ENCODE measurements at regions not wholly inside any gene's neighbourhood (a gene's known extent, or its start where the extent isn't known, plus 50 kb on each side); places are given as distances from the start of the nearest gene placed in this dataset.

DNA sequence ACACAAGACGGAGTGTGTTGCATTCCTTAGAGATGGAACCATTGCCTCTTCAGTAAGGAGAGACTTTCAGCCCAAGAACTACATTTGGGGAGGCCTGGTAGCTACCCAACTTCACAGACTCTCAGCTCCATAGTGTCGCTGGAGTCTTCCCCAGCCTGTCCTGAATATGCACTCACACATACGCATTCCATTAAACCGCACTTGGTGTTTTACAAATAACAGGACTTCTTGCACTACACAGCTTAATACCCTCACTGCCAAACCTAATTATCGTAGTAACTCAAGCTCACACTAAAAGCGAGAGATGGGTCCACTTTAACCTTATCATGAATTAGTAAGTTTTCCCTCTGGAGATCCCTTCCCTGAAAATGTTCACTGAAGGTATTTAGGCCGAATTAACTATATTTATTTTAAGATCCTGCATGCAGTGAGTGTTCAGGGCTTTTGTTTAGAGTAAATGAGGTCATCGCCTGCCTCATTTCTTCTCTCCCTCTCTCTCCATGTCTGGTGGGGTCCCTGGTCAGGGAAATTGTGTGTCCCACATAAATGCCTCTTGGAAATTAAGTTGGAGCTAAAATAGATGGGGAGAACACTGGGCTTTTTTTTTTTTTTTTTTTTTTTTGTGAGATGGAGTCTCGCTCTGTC, 171.9 kb downstream of the FAM43A start:
- DNase-seq (ENCODE audit: low spot score) = no peak
- TF ChIP-seq, protein P1, sequence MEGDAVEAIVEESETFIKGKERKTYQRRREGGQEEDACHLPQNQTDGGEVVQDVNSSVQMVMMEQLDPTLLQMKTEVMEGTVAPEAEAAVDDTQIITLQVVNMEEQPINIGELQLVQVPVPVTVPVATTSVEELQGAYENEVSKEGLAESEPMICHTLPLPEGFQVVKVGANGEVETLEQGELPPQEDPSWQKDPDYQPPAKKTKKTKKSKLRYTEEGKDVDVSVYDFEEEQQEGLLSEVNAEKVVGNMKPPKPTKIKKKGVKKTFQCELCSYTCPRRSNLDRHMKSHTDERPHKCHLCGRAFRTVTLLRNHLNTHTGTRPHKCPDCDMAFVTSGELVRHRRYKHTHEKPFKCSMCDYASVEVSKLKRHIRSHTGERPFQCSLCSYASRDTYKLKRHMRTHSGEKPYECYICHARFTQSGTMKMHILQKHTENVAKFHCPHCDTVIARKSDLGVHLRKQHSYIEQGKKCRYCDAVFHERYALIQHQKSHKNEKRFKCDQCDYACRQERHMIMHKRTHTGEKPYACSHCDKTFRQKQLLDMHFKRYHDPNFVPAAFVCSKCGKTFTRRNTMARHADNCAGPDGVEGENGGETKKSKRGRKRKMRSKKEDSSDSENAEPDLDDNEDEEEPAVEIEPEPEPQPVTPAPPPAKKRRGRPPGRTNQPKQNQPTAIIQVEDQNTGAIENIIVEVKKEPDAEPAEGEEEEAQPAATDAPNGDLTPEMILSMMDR (IDR thresholded peaks at IDR 0.05; ENCODE audit: extremely low read depth, missing control alignments) = no peak

DNA sequence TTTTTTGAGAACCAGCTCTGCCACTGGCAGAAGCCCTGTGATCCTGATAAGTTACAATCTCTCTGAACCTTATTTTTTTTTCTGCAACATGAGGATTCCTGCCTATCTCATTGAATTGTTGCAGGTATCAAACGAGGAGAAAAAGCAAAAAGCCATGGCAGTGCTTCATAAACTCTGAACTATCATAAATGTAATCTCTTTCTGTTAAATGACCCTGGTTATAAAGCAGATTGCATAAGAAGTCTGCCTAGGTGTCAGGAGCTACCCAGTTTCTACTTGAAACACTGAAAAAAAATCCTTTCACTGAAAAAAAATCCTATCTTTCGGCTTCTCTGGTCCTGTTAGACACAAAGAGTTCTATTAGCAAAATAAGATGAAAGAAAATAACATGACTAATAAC, 172.7 kb downstream of the FAM43A start:
- TF ChIP-seq, protein P1 (IDR thresholded peaks at IDR 0.05; ENCODE audit: extremely low read depth, missing control alignments) = no peak
- DNase-seq (ENCODE audit: low spot score) = no peak

DNA sequence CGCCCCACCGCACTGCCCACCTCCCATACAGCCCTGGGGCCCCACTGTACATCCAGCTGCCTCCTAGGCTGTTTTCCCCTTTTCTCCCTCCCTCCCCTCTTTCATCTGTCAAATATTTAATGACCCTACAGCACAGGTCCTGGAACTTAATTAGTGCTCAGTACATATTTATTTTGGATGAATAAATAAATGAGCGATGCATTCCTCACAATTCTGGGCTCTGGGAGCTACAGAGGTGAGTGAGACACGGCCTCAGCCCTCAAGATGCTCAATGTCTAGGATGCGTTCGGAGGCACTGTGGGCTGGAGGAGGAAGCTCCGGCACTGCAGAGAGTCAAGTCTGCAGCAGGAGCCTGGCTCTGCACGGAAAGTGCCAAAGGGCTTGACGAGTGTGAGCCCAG, 175.0 kb downstream of the FAM43A start:
- TF ChIP-seq, protein P1 (IDR thresholded peaks at IDR 0.05; ENCODE audit: extremely low read depth, missing control alignments) = no peak
- DNase-seq (ENCODE audit: low spot score) = no peak

DNA sequence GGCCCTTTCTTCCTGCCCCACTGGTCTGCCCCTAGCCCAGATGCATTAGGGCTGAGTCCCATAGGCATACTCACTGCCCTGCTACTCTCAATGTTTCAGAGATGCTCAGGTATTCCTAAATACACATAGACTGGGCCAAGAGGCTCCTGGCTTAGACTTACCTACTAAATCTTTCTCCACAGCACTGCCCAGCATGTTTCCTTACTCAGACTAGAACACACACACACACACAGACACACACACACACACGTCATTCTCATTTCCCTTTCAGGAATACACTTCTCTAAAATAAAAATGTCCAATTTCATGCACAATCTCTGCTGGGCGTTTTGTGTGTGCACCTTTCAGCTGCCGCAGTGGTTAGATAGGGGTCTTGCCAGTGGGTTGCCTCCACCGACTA, 175.7 kb downstream of the FAM43A start:
- TF ChIP-seq, protein P1 (IDR thresholded peaks at IDR 0.05; ENCODE audit: extremely low read depth, missing control alignments) = no peak
- no peak for DNase-seq (ENCODE audit: low spot score)

DNA sequence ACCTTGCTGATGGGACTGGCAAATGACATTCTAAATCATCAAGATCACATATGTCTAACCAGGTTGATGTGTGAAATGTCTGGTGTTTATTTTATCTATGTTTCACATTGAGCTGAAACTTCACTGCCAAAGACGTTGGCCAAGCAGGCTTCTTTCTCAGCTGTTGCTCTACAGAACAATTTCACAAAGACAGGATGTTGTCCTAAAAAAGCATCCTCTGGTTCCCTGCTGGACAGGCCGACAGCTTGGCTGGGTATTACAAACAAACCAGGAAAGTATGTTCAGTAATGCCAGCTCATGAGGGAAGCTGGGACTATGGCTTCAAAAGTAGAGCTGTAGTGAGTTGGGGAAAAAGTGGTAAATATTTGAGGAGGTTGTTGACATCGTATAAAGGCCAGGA, 179.4 kb downstream of the FAM43A start:
- TF ChIP-seq, protein P1 (IDR thresholded peaks at IDR 0.05; ENCODE audit: extremely low read depth, missing control alignments) = no peak
- no peak for DNase-seq (ENCODE audit: low spot score)

DNA sequence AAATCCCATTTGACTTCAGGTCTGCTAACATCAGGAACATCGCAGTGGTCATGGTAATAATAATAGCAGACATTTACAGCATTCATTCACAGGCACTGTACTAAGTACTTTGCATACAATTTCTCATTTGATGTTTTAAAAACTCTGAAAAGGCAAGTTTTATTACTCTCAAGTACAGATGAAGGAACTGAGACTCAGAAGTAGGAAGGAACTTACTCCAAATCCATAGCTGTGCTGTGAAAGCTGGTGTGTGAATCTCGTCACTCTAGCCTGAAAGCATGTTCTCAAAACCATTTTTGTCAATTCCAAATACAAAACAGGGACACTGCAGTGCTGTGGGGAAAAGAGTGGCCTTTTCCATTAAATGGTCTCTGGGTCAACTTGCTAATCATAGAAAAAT, 179.9 kb downstream of the FAM43A start:
- no peak for DNase-seq (ENCODE audit: low spot score)
- TF ChIP-seq, protein P1 (IDR thresholded peaks at IDR 0.05; ENCODE audit: extremely low read depth, missing control alignments) = no peak

DNA sequence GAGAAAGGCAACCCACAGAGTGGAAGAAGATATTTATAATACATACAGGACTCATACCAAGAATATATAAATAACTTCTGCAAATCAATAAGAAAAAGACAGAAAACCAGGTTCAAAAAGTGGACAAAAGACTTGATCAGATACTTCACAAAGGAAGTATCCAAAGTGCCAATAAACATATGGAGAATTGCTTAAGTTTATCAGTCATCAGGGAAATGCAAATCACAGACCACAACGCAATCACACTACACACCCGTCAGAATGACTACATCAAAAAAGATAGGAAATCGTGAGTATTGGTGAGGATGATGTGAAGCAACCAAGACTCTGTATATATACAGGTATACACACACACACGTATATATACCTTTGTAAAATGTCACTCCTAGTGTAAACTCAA, 180.6 kb downstream of the FAM43A start:
- TF ChIP-seq, protein P1 (IDR thresholded peaks at IDR 0.05; ENCODE audit: extremely low read depth, missing control alignments) = no peak
- DNase-seq (ENCODE audit: low spot score) = no peak

All from GM20000 (cell line).